HL-60 (cell line): ENCODE measurements at regions not wholly inside any gene's neighbourhood (a gene's known extent, or its start where the extent isn't known, plus 50 kb on each side); places are given as distances from the start of the nearest gene placed in this dataset.

ENCODE experiments used
- GABPA ChIP-seq: IDR thresholded peaks from 2 replicates; pipeline ENCODE4 v1.6.1; 2012; ENCODE audit warnings: low read depth
- POLR2AphosphoS5 ChIP-seq: IDR thresholded peaks from 2 replicates; pipeline ENCODE4 v1.6.1; 2012; ENCODE audit warnings: low read depth
- SPI1 ChIP-seq: IDR thresholded peaks from 2 replicates; pipeline ENCODE4 v1.6.1; 2012; ENCODE audit warnings: low read depth, mild to moderate bottlenecking, borderline replicate concordance
- TF ChIP-seq, protein P1 (sequence below): IDR thresholded peaks from one replicate; pipeline ENCODE4 v1.5.1; 2011; ENCODE audit warnings: low read length, control low read depth, inconsistent platforms; ENCODE audit not compliant: insufficient read depth
- TF ChIP-seq, protein P2 (sequence below): IDR thresholded peaks from 2 replicates; pipeline ENCODE4 v1.6.1; 2012; ENCODE audit warnings: low read depth; ENCODE audit not compliant: insufficient replicate concordance

DNA sequence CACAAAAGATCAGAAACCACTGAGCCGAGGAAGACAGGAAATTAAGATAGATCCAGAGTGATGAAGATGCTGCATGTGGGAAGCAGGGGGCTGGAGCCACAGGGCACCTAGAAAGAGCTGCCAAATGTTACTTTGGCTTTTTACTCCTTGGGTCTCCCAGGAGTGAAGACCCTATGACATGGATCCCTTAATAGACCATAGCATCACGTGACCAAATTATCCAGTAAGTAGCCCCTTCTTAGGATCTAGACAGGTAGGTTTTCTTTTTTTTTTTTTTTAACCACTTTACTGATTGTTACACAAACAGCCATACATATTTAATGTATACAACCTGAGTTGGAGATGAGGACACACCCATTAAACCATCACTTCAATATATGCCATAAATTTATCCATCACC, 183.9 kb upstream of the SOX21 start:
- TF ChIP-seq POLR2AphosphoS5: no peak
- TF ChIP-seq, protein P1, sequence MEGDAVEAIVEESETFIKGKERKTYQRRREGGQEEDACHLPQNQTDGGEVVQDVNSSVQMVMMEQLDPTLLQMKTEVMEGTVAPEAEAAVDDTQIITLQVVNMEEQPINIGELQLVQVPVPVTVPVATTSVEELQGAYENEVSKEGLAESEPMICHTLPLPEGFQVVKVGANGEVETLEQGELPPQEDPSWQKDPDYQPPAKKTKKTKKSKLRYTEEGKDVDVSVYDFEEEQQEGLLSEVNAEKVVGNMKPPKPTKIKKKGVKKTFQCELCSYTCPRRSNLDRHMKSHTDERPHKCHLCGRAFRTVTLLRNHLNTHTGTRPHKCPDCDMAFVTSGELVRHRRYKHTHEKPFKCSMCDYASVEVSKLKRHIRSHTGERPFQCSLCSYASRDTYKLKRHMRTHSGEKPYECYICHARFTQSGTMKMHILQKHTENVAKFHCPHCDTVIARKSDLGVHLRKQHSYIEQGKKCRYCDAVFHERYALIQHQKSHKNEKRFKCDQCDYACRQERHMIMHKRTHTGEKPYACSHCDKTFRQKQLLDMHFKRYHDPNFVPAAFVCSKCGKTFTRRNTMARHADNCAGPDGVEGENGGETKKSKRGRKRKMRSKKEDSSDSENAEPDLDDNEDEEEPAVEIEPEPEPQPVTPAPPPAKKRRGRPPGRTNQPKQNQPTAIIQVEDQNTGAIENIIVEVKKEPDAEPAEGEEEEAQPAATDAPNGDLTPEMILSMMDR: no peak
- no peak for TF ChIP-seq SPI1
- TF ChIP-seq, protein P2, sequence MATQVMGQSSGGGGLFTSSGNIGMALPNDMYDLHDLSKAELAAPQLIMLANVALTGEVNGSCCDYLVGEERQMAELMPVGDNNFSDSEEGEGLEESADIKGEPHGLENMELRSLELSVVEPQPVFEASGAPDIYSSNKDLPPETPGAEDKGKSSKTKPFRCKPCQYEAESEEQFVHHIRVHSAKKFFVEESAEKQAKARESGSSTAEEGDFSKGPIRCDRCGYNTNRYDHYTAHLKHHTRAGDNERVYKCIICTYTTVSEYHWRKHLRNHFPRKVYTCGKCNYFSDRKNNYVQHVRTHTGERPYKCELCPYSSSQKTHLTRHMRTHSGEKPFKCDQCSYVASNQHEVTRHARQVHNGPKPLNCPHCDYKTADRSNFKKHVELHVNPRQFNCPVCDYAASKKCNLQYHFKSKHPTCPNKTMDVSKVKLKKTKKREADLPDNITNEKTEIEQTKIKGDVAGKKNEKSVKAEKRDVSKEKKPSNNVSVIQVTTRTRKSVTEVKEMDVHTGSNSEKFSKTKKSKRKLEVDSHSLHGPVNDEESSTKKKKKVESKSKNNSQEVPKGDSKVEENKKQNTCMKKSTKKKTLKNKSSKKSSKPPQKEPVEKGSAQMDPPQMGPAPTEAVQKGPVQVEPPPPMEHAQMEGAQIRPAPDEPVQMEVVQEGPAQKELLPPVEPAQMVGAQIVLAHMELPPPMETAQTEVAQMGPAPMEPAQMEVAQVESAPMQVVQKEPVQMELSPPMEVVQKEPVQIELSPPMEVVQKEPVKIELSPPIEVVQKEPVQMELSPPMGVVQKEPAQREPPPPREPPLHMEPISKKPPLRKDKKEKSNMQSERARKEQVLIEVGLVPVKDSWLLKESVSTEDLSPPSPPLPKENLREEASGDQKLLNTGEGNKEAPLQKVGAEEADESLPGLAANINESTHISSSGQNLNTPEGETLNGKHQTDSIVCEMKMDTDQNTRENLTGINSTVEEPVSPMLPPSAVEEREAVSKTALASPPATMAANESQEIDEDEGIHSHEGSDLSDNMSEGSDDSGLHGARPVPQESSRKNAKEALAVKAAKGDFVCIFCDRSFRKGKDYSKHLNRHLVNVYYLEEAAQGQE: no peak
- TF ChIP-seq GABPA: no peak
